HUES6 (cell line): ENCODE measurements at regions not wholly inside any gene's neighbourhood (a gene's known extent, or its start where the extent isn't known, plus 50 kb on each side); places are given as distances from the start of the nearest gene placed in this dataset.
"Not testable (repeated sequence)": the region's sequence is repeated elsewhere in the genome, so short reads cannot be mapped to it uniquely, and the experiment has no call there.

Source experiments
- H3K27ac ChIP-seq: 2 replicates; pipeline ENCODE4 v1.7.0; 2013; ENCODE audit warnings: low read depth, mild to moderate bottlenecking, low read length, inconsistent platforms
- H3K27me3 ChIP-seq: 2 replicates; pipeline ENCODE4 v1.6.1; 2013; ENCODE audit warnings: low read length; ENCODE audit not compliant: control insufficient read depth, insufficient read depth
- H3K36me3 ChIP-seq: 2 replicates; pipeline ENCODE4 v1.6.1; 2013; ENCODE audit warnings: low read length; ENCODE audit not compliant: control insufficient read depth, insufficient read depth
- H3K4me1 ChIP-seq: 2 replicates; pipeline ENCODE4 v1.6.1; 2013; ENCODE audit warnings: low read length; ENCODE audit not compliant: control insufficient read depth, insufficient read depth
- H3K4me3 ChIP-seq: 2 replicates; pipeline ENCODE4 v1.5.1; 2013; ENCODE audit warnings: low read depth, low read length
- H3K9ac ChIP-seq: one replicate; pipeline ENCODE4 v1.6.1; 2013; ENCODE audit warnings: mild to moderate bottlenecking, low read length
- H3K9me3 ChIP-seq: 2 replicates; pipeline ENCODE4 v1.6.1; 2013; ENCODE audit warnings: low read depth, low read length; ENCODE audit not compliant: control insufficient read depth, insufficient read depth

- Histone ChIP-seq H3K27ac (no peak overlapping the region), H3K4me3 (no peak overlapping the region), H3K4me1 (no peaks in the 10 kb centered on the region), H3K9me3 (no peaks in the 10 kb centered on the region), H3K9ac (no peak overlapping the region), H3K27me3 (no peaks in the 10 kb centered on the region), H3K36me3 (no peaks in the 10 kb centered on the region)
Measured at GRCh38 chr14:80300351-80300750, 89.0 kb upstream of the DIO2 start.

GRCh38 chr14:80298491-80299017 is 87.2 kb upstream of the DIO2 start:
- no peaks in the 10 kb centered on the region for H3K9me3 ChIP-seq
- H3K27ac ChIP-seq: no peak overlapping the region
- no peaks in the 10 kb centered on the region for H3K27me3 ChIP-seq
- no peak overlapping the region for H3K4me3 ChIP-seq
- no peaks in the 10 kb centered on the region for H3K4me1 ChIP-seq
- no peak overlapping the region for H3K9ac ChIP-seq
- H3K36me3 ChIP-seq: no peaks in the 10 kb centered on the region

- no peaks in the 10 kb centered on the region for H3K4me1 ChIP-seq
- no peaks in the 10 kb centered on the region for H3K27me3 ChIP-seq
- H3K9me3 ChIP-seq: 0 out of 2 replicates have a peak, but pooled peaks cover 4% of the 10 kb centered on the region
- no peaks in the 10 kb centered on the region for H3K36me3 ChIP-seq
- no peak overlapping the region for H3K9ac ChIP-seq
- no peak overlapping the region for H3K4me3 ChIP-seq
- H3K27ac ChIP-seq: no peak overlapping the region
Measured at GRCh38 chr14:80291101-80291500, 79.8 kb upstream of the DIO2 start.

- not testable (repeated sequence) for H3K4me1 ChIP-seq, H3K4me3 ChIP-seq, H3K9ac ChIP-seq, H3K9me3 ChIP-seq, H3K27ac ChIP-seq, H3K36me3 ChIP-seq, H3K27me3 ChIP-seq
Measured at GRCh38 chr14:80286744-80287143, 75.4 kb upstream of the DIO2 start.

GRCh38 chr14:80278293-80279023 is 67.2 kb upstream of the DIO2 start:
- H3K4me1 ChIP-seq: no peaks in the 10 kb centered on the region
- no peak overlapping the region for H3K9ac ChIP-seq
- no peaks in the 10 kb centered on the region for H3K9me3 ChIP-seq
- no peaks in the 10 kb centered on the region for H3K36me3 ChIP-seq
- H3K27me3 ChIP-seq: no peaks in the 10 kb centered on the region
- H3K27ac ChIP-seq: no peak overlapping the region
- H3K4me3 ChIP-seq: no peak overlapping the region

GRCh38 chr14:80275208-80275850 is 64.0 kb upstream of the DIO2 start:
- no peaks in the 10 kb centered on the region for H3K9me3 ChIP-seq

GRCh38 chr14:80274310-80274709 is 63.0 kb upstream of the DIO2 start:
- H3K4me3 ChIP-seq, H3K27me3 ChIP-seq, H3K9me3 ChIP-seq, H3K36me3 ChIP-seq, H3K4me1 ChIP-seq, H3K27ac ChIP-seq, H3K9ac ChIP-seq: not testable (repeated sequence)

More at GRCh38 chr14:80275208-80275850, 64.0 kb upstream of the DIO2 start:
- no peak overlapping the region for H3K27ac ChIP-seq
- H3K4me3 ChIP-seq: no peak overlapping the region
- H3K36me3 ChIP-seq: no peaks in the 10 kb centered on the region
- no peak overlapping the region for H3K9ac ChIP-seq
- no peaks in the 10 kb centered on the region for H3K4me1 ChIP-seq
- no peaks in the 10 kb centered on the region for H3K27me3 ChIP-seq

GRCh38 chr14:80271389-80271788 is 60.1 kb upstream of the DIO2 start:
- Histone ChIP-seq H3K36me3 (no peaks in the 10 kb centered on the region), H3K4me3 (no peak overlapping the region), H3K9ac (no peak overlapping the region), H3K4me1 (no peaks in the 10 kb centered on the region), H3K9me3 (no peaks in the 10 kb centered on the region), H3K27ac (no peak overlapping the region), H3K27me3 (no peaks in the 10 kb centered on the region)

- Histone ChIP-seq H3K4me3 (no peak overlapping the region), H3K36me3 (no peaks in the 10 kb centered on the region), H3K4me1 (no peaks in the 10 kb centered on the region), H3K9ac (no peak overlapping the region), H3K9me3 (no peaks in the 10 kb centered on the region), H3K27me3 (no peaks in the 10 kb centered on the region), H3K27ac (no peak overlapping the region)
Measured at GRCh38 chr14:80269353-80269925, 58.1 kb upstream of the DIO2 start.

- no peaks in the 10 kb centered on the region for H3K9me3 ChIP-seq
- H3K27me3 ChIP-seq: no peaks in the 10 kb centered on the region
- no peak overlapping the region for H3K27ac ChIP-seq
- H3K9ac ChIP-seq: no peak overlapping the region
- H3K4me3 ChIP-seq: no peak overlapping the region
- H3K36me3 ChIP-seq: no peaks in the 10 kb centered on the region
- no peaks in the 10 kb centered on the region for H3K4me1 ChIP-seq
Measured at GRCh38 chr14:80266930-80267329, 55.6 kb upstream of the DIO2 start.

- H3K4me3 ChIP-seq: no peak overlapping the region
- H3K36me3 ChIP-seq: no peaks in the 10 kb centered on the region
- no peak overlapping the region for H3K27ac ChIP-seq
- no peaks in the 10 kb centered on the region for H3K27me3 ChIP-seq
- H3K9me3 ChIP-seq: no peaks in the 10 kb centered on the region
- H3K9ac ChIP-seq: no peak overlapping the region
- H3K4me1 ChIP-seq: no peaks in the 10 kb centered on the region
Measured at GRCh38 chr14:80264702-80265101, 53.4 kb upstream of the DIO2 start.
